HG02943 (cell line): ENCODE measurements at regions not wholly inside any gene's neighbourhood (a gene's known extent, or its start where the extent isn't known, plus 50 kb on each side); places are given as distances from the start of the nearest gene placed in this dataset.
"Not testable (repeated sequence)": the region's sequence is repeated elsewhere in the genome, so short reads cannot be mapped to it uniquely, and the experiment has no call there.

ENCODE experiments used
- ATAC-seq: cut with Tn5 transposase; IDR thresholded peaks from one replicate; pipeline ENCODE4 v1.9.1; 2021; ENCODE audit warnings: mild to moderate bottlenecking, low read depth, moderate library complexity; ENCODE audit not compliant: unreplicated experiment

DNA sequence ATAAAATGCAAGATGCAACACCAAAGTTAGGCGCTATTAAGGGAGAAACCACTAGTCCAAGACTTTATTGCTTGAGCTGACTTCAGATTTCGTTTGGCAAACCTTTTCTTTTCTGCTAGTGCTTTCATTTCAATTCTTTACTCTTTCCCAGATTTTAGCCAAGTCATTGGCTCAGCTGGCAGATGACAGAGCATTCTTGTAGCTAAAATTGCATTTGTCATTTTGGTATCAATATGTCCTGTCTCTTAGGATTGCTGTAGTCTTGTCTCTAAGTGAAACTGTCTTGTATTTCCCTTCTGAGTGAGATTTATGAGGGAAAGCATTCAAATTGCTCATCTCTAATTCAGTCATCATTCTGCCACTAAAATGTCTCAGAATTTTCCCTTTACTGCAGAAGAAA lies 335.1 kb downstream of the METTL4 start:
- ATAC-seq: no peak

DNA sequence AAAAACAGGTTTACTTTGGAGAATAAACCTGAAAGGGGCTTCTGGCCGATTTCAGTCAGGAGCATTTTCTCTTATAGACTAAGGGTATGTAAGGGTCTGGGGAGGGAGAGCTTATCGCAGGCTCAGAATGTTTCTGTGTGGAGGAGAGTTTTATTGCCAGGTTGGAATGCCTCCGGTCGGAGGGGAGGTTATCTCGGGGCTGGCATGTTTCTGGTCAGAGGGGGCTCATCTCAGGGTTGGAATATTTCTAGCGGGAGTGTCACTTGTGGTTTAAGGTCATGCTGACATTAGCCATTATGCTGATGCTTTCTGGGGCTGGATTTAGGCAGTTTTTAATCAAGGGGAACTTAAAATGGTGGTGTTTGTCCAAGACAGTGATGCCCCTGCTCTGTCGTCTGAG lies 333.6 kb downstream of the METTL4 start:
- no peak for ATAC-seq

DNA sequence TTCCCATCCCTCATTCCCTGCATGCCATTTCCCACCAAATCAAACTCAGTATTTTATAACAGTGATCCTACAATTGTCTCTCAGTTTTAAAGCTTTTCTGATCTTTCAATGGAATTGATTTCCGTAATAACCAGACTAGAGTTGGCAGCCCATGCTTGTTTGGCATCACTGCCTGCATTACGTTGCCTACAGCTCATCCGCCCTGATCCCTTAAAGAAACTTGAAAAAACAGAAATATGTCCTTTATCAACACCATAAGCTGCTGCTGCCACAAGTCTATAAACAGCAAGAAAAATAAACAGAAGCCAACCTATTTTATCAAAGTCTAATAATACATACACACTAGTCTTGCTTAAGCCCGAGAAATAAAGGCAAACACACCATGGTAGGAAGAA lies 331.0 kb downstream of the METTL4 start:
- no peak for ATAC-seq

DNA sequence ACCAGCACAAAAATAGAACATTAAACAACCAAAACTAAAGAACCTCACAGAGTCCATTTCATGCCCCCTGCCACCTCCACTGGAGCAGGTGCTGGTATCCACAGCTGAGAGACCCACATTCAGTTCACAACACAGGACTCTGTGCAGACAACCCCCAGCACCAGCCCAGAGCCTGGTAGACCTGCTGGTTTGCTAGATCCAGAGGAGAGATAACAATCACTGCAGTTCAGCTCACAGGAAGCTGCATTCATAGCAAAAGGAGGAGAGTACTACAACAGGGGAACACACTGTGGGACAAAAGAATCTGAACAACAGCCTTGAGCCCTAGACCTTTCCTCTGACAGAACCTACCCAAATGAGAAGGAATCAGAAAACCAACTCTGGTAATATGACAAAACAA lies 326.7 kb downstream of the METTL4 start:
- ATAC-seq: no peak

DNA sequence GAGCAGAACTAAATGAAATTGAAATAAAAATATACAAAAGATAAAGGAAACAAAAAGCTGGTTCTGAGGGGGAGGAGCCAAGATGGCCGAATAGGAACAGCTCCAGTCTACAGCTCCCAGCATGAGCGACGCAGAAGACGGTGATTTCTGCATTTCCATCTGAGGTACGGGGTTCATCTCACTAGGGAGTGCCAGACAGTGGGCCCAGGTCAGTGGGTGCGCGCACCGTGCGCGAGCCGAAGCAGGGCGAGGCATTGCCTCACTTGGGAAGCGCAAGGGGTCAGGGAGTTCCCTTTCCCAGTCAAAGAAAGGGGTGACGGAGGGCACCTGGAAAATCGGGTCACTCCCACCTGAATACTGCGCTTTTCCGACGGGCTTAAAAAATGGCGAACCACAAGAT lies 324.2 kb downstream of the METTL4 start:
- not testable (repeated sequence) for ATAC-seq

DNA sequence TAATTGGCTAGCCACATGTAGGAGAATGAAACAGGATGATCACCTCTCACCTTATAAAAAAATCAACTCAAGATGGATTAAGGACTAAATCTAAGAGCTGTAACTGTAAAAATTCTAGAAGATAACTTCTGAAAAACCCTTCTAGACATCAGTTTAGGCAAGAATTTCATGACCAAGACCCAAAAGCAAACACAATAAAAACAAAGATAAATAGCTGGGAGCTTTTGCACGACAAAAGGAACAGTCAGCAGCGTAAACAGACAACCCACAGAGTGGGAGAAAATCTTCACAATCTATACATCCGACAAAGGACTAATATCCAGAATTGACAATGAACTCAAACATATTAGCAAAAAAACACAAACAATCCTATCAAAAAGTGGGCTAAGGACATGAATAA lies 316.3 kb downstream of the METTL4 start:
- ATAC-seq: no peak

DNA sequence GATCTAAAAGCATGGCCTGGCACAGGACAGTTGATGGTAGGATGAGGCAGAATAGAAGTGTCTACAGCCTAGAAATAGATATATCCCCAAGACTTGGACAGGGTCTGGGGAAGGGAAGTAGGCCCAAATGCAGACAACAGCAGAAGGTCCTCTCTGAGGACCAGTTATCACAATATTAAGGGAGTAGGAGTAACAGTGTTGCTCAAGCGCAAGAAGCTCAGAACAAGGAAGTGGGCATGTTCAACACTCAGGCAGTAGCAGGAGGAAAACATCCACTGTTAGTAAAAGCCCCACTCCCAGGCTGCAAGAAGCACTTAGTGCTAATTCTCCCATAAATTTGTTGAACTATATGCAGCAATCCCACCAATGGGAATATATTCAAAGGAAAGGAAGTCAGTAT lies 314.7 kb downstream of the METTL4 start:
- no peak for ATAC-seq

DNA sequence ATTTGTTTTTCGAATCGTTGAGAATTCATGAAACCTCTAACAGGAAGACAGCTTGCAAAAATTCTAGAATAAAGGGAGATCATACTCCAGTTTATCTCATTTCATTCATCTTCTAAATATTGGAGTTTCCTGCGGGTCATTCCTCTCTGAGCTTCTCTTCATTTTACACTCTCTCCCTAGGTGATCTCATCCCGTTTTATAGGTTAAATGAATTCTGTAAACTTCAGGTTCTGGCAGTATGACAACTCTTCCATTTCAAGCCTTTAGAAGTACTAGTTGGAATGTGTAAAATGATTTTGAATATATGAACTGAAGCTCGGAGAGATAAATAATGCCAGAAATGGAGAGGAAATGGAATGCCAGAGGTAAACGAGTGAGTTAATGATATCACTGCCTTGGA lies 312.4 kb downstream of the METTL4 start:
- ATAC-seq: no peak

DNA sequence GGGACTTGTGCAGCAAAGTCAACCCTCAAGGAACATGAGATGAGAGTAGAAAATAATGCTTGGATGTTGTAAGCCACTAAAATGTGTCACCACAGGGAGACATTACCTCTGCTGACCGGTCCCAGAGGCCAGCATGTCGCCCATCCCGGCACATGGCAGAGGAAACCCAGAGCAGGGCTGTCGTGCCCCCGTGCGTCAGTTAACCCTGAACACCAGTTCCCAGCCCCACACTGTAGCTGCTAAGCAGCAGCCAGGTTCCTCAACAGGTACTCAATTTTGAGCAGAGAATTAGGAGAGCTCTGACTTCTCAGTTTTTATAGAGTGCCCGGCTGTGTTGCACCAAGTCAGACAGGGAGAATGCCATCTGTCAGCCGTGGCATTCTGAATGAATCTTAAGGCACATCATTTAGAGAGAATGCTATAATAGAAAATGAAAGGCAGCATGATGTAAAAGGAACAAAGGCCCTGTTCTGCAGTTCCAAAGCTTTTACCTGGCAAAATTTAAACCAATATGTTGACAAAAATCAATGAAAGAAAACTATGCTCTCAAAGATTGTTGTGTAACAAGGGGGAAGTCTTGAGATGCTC lies 307.9 kb downstream of the METTL4 start:
- ATAC-seq: no peak

DNA sequence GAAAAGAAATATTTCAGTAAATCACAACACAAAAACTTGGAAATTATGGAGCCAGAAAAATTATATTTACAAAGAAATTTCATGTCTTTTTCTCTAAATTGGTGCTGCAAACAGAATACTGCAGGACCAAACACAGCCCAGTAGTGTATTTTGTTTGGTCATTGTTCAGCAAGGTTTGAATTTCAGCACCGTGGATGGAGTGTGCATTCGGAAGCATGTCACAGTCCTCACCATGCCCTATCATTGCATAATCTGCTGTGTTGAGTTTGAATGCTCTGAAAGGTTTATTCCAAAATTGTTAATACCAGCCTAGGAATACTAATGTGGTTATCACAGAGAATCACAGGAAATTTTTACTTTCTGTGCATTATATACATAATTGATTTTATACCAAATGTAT lies 296.7 kb downstream of the METTL4 start:
- no peak for ATAC-seq

DNA sequence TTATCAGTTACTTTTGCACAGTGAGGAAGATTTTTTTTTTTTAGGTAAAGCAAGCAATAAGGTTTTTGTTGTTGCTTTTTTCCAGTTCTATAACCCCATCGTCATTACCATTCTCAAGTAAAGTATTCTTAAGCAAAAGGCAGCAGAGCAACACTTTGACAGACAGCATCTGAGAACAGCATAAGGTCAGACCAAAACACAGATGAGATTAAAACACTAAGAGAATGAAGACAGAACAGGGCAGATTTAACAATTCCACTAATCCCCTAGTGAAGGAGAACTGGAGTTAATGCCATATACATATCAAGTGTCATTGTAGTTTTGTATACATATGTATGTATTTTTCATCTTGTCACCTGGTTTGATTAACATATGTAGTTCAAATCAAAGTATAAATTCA lies 290.2 kb downstream of the METTL4 start:
- ATAC-seq: no peak

DNA sequence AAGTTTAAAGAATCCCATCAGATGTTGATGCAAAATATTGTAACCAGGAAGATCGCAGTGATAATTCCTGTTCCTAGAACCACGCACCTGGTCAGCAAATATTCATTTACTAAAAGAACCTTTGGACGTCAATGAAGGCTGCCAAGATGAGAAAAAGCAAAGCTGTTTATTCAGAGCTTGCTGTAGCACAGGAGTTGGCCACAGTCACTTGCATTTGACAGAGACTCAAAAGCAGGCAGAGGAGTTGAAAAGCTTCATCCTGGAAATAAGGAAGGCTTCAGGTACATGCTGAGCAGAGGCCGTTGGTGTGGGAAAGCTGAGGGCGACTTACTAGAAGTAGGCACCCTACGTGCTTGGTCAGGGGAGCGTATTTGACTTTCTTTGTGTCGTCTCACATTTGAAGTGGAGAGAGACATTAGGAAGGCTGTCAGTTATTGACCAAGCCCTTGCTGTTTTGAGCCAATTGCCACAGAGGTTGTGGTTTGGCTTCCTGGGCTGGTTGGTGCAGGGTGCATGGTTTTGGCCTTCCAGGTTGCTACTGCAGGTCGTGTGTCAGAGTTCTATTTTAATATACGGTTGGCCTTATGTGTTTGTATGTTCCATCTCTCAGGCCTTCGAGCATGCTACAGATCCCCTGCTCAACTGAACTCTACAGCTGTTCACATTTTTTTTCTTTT lies 289.6 kb downstream of the METTL4 start:
- no peak for ATAC-seq

DNA sequence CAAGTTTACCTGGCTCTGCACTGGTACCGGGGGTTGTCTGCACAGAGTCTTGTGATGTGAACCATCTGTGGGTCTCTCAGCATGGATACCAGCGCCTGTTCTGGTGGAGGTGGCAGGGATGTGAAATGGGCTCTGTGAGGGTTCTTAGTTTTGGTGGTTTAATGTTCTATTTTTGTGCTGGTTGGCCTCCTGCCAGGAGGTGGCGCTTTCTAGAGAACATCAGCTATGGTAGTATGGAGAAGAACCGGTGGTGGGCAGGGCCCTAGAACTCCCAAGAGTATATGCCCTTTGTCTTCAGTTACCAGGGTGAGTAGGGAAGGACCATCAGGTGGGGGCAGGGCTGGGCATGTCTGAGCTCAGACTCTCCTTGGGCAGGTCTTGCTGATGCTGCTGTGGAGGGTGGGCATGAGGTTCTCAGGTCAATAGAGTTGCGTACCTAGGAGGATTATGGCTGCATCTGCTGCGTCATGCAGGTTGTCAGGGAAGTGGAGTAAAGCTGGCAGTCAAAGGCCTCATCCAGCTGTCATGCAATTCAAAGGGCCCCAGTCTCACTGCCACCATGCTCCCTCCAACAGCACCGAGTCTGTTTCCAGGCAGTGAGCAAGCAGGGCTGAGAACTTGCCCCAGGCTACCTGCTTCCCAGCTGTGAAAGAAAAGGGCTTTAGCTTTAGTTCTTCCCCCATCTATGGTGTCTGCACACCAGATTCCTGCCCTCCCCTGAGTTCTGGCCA lies 278.0 kb downstream of the METTL4 start:
- ATAC-seq: no peak

DNA sequence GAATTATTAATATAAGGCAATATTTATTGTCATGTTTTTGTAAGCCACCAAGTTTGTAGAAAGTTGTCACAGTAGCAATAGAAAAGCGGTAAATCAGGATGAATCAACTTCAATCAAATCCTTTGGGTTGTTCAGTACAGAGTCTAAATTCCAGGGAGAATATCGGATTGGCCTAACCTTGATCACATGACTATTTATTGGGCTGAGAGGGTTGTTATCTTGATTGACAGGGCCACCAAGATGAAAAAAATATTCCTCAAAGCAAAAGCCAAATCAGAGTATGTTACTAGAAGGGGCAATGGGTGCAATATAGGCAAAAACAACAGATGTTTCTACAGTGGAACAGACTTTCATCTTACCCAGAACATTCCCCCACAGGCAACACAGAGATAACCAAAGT lies 270.0 kb downstream of the METTL4 start:
- no peak for ATAC-seq

DNA sequence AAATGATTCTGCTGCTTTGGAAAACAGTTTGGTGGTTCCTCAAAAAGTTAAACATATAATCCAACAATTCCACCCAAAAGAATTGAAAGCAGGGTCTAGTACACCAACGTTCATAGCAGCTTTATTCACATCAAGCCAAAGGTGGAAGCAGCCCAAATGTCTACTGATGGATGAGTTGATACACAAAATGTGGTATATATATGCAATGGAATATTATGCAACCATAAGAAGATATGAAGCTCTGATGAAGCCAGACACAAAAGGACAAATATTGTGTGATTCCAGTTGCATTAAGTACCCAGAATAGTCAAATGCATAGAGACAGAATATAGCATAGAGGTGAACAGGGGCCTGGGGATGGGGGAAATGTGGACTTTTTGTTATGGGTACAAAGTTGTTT lies 269.3 kb downstream of the METTL4 start:
- ATAC-seq: no peak

DNA sequence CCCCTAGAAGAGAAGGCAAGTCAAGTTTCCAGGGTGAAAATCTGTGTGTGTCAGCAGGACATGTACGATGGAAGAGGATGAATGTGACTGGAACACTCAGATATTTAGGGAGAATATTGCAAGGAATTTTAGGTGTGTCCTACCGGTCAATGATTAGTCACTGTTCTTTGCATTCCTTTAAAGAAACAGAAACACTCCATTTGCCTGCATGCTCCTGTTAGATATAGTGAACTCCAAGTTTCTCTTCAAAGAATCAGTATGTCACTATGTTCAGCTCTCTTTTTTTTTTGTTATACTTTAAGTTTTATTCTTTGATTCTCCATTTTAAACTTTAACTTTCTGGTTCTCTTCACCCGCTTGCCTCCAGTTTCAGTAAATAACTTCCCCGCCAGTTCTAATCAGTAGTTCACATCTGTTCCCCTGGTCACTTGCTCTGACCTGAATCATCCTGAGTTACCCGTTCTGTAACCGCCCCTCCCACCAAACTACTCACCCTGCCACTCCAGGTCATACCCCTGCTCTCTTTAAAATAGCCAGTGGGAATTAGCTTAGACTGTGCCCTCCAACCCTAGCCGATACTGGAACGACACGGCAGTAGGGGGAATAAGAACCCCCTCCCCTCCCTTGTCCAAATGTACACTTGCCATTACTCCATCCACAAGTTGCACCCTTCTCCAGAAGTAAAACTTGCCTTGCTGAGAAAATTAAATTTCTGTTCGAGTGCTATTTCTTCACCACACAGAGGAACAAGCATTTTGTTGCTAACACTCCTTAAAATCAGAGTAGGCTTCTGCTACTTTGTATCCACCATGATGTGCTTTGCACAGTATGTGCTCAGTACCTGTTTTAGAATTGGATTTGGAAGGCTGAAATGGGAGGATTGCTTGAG lies 268.4 kb downstream of the METTL4 start:
- ATAC-seq: no peak

DNA sequence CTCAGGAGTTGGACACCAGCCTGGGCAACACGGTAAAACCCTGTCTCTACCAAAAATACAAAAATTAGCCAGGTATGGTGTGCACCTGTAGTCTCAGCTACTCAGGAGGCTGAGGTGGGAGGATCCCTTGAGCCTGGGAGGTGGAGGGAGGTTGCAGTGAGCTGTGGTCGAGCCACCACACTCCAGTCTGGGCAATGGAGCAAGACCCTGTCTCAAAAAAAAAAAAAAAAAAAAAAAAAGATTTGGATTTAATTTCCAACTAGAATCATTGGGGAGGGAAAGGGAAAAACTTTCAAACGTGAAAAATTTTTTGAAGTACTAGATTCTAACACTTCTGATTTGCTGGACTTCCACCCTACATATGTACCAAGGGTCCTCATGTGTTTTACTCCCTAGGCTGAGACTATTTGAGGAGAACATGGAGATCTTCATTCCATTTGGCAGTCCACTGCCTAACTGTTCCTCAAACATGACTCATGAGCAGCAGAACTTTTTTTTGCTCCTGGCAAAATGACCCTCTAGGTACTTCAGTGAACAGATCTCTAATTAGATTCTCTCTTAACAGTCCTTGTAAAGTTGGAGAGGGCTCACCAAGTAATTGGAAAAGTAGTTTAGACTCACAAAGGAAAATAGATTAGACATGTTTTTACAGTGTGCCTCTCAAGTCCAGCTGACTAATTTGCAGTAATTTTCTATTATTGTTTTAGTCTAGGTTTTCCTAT lies 267.6 kb downstream of the METTL4 start:
- ATAC-seq: no peak

DNA sequence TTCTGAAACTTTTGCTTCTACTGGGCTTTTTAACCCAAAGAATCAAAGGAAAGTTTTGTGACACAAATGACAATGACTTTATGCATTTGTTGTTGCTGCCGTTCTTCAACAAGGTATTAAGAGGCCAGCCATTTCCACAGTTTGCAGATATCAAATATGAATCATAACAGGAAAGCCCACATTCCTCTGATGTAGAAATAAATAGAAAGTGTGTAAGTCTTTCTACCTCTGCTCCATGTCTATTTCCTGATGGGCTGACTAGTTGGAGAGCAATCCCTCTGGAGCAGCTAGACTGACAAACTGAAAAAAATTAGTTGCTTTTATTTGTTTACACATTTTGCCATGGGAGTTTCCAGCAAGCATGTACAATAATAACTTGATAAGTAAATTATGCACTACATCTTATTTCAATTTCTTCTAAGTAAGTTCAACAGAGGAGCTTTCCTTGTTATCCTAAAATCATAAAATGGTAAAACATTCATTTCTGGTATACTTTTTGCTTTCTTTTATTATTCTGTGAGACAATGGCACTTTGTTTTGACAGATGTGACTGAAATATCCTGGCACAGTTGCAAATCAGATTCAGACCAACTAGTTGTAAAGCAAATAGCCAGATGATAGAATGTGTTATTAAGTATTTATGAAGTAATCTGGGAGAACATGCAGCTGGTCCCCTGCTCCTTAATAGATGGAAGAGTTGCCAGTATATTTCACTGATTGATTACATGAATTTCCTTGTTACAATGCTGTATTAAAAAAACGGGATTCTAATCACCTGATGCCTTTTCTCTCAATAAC lies 266.7 kb downstream of the METTL4 start:
- no peak for ATAC-seq

DNA sequence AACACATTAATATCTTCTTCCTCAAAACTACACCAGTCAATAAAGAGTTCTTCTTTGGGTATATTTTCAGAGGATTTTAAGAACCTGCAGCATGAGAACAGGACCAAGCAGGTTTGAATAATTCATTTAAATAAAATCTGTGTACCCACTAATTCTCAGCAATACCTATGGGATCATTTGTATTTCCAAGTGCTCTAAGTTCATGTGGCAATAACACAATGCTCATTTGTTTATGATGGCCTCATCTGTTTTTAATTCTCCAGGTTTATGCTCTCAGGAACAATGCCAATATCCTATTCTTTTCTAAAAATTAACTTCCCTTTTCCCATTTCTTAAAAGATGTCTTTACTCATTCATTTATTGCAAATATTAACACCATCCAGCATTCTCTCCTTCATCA lies 264.7 kb downstream of the METTL4 start:
- no peak for ATAC-seq

DNA sequence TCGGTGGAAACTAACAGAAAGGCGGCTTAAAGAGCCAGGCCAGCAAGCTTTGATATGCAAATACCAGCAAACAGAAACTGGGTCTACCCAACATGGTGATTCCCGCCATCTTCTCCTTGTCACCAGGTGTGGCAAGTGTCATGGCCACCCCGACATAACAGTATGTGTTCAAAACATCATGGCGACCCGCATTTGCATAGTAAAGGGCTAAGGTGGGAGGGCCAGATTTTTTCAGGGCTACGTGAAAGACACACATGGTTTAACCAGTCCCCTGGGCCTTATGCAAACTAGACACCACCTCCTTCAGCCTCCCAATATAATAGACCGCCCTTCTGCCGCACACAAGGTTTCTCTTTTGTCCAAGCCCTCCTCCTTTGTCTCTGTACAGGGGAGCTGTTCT lies 260.4 kb downstream of the METTL4 start:
- no peak for ATAC-seq
